K562 (cell line): ENCODE measurements at regions not wholly inside any gene's neighbourhood (a gene's known extent, or its start where the extent isn't known, plus 50 kb on each side); places are given as distances from the start of the nearest gene placed in this dataset.
A peak's percentile ranks its signal among the peaks of the same experiment; 100 is the strongest.

Experiments used
- ATAC-seq: fragments of 200-7000 bp; cut with Tn5 transposase; 3 replicates; pipeline ENCODE4 v1.9.1; 2020; ENCODE audit warnings: moderate library complexity
- BruUV-seq: library from RNA; stranded (reverse); fragments of 400-500 nt; replicated peaks from 2 replicates; lab custom pipeline; 2021; lab: Mats Ljungman, UMichigan
- CTCF ChIA-PET: fragments of 300-600 bp; formaldehyde crosslinking; extraction: SDS; loops from one replicate; lab custom pipeline; 2021; ENCODE audit warnings: low intra/inter-chr PET ratio; lab: Yijun Ruan, JAX
- POLR2A ChIA-PET: fragments of 300-600, 350-650 bp; sonication (Branson Sonifier 250); formaldehyde crosslinking; extraction: SDS; loops from one replicate; lab custom pipeline; 2021; ENCODE audit warnings: antibody characterized with exemption, inconsistent platforms; lab: Yijun Ruan, JAX
- DNase-seq, 4 experiments: peaks; one replicate each; pipeline versions ENCODE4 v3.0.0 to v3.0.0-alpha.2; 2011 to 2018; ENCODE audit warnings: low spot score in 3 of 4, mixed read lengths in 3 of 4; ENCODE audit errors: extremely low read depth in 1 of 4
- FAIRE-seq: peaks from 2 replicates; lab custom pipeline; 2011; peaks lifted over from hg19 to GRCh38; lab: Jason Lieb, UNC
- H2AFZ ChIP-seq: 2 replicates; pipeline ENCODE4 v1.6.0; 2011; ENCODE audit warnings: low read depth, low read length, control low read depth, inconsistent platforms
- H3K27ac ChIP-seq: fragments of 200-600 bp; 3 replicates; pipeline ENCODE4 v1.8.0; 2011; ENCODE audit warnings: low read depth, mild to moderate bottlenecking, control low read depth, inconsistent platforms, low read length, moderate library complexity, mixed read lengths; ENCODE audit errors: extremely low read depth
- H3K27me3 ChIP-seq, 2 experiments: fragments of 300-600 bp in 1 of 2; 2 replicates in 1 of 2; 3 replicates in 1 of 2; pipeline versions ENCODE4 v1.6.0 to v1.8.0; 2011; ENCODE audit warnings: inconsistent platforms in 2 of 2, low read length in 2 of 2, mild to moderate bottlenecking in 1 of 2, mixed read lengths in 1 of 2, moderate library complexity in 1 of 2; ENCODE audit not compliant: control insufficient read depth in 2 of 2, insufficient read depth in 2 of 2
- H3K36me3 ChIP-seq: fragments of 300-600 bp; 3 replicates; pipeline ENCODE4 v1.8.0; 2011; ENCODE audit warnings: mild to moderate bottlenecking, low read length, inconsistent platforms; ENCODE audit not compliant: control insufficient read depth, insufficient read depth
- H3K4me1 ChIP-seq, 2 experiments: fragments of 200-600 bp in 1 of 2; replicated peaks in 1 of 2; 2 replicates in 1 of 2; 3 replicates in 1 of 2; pipeline versions ENCODE4 v1.5.1 to v1.8.0; 2011; ENCODE audit warnings: inconsistent platforms in 2 of 2, low read length in 2 of 2, mild to moderate bottlenecking in 1 of 2, mixed read lengths in 1 of 2, moderate library complexity in 1 of 2; ENCODE audit not compliant: control insufficient read depth in 2 of 2, insufficient read depth in 2 of 2
- H3K4me2 ChIP-seq: 2 replicates; pipeline ENCODE4 v1.6.1; 2011; ENCODE audit warnings: low read length, control low read depth, inconsistent platforms, mixed read lengths; ENCODE audit not compliant: insufficient read depth
- H3K4me3 ChIP-seq: fragments of 200-600 bp; sonication (generic), shearing (Covaris generic); 2 replicates; pipeline ENCODE4 v1.5.1; 2016; ENCODE audit warnings: control low read depth, inconsistent platforms
- H3K79me2 ChIP-seq: fragments of 200-600 bp; 3 replicates; pipeline ENCODE4 v1.8.0; 2011; ENCODE audit warnings: low read length, inconsistent platforms; ENCODE audit not compliant: control insufficient read depth, insufficient read depth
- H3K9ac ChIP-seq, 2 experiments: 2 replicates each; pipeline versions ENCODE4 v1.6.0 to v1.6.1; 2011; ENCODE audit warnings: low read depth in 2 of 2, low read length in 2 of 2, control low read depth in 1 of 2, inconsistent platforms in 1 of 2, mild to moderate bottlenecking in 1 of 2, mixed read lengths in 1 of 2; ENCODE audit not compliant: insufficient read depth in 1 of 2
- H3K9me1 ChIP-seq: one replicate; pipeline ENCODE4 v1.6.0; 2011; ENCODE audit warnings: inconsistent platforms, mild to moderate bottlenecking, low read length, moderate library complexity; ENCODE audit not compliant: control insufficient read depth, insufficient read depth
- H3K9me3 ChIP-seq: replicated peaks from 2 replicates; pipeline ENCODE4 v1.5.1; 2011; ENCODE audit warnings: low read depth, low read length, inconsistent platforms; ENCODE audit not compliant: control insufficient read depth, insufficient read depth
- H4K20me1 ChIP-seq: replicated peaks from 2 replicates; pipeline ENCODE4 v1.6.1; 2011; ENCODE audit warnings: low read length, inconsistent platforms, mixed read lengths; ENCODE audit not compliant: control insufficient read depth, insufficient read depth
- CBFB ChIP-seq: sonication (generic); formaldehyde crosslinking; IDR thresholded peaks from 2 replicates; pipeline ENCODE4 v1.4.0; 2020; ENCODE audit warnings: mild to moderate bottlenecking, missing genetic modification reagents
- DIDO1 ChIP-seq: fragments of 450-650 bp; IDR thresholded peaks from 2 replicates; pipeline ENCODE4 v1.6.1; 2016; ENCODE audit warnings: low read depth, missing biosample characterization, missing genetic modification characterization
- FOXK2 ChIP-seq, 2 experiments: fragments of 450-650 bp; IDR thresholded peaks in 1 of 2; conservative IDR thresholded peaks in 1 of 2; 2 replicates each; pipeline ENCODE4 v1.6.1; 2016; ENCODE audit warnings: low read depth in 2 of 2, mild to moderate bottlenecking in 1 of 2
- GABPB1 ChIP-seq: sonication (generic); formaldehyde crosslinking; IDR thresholded peaks from 2 replicates; pipeline ENCODE4 v1.8.0; 2022; ENCODE audit warnings: mild to moderate bottlenecking, missing genetic modification reagents
- JUND ChIP-seq, 2 experiments: IDR thresholded peaks; 2 replicates in 1 of 2; 3 replicates in 1 of 2; pipeline ENCODE4 v1.6.1; 2011; ENCODE audit warnings: borderline replicate concordance in 2 of 2, low read depth in 2 of 2, low read length in 2 of 2, improper control_type of control experiment in 1 of 2, missing biosample characterization in 1 of 2, missing genetic modification characterization in 1 of 2, missing genetic modification reagents in 1 of 2
- KLF1 ChIP-seq: fragments of 450-650 bp; IDR thresholded peaks from 2 replicates; pipeline ENCODE4 v1.6.1; 2016; ENCODE audit warnings: missing genetic modification characterization, missing compliant biosample characterization
- NCOA1 ChIP-seq: fragments of 450-650 bp; IDR thresholded peaks from 2 replicates; pipeline ENCODE4 v1.6.1; 2016; ENCODE audit warnings: low read depth
- RBM25 ChIP-seq: fragments of 200-400 bp; formaldehyde crosslinking; IDR thresholded peaks from 2 replicates; pipeline ENCODE4 v1.6.1; 2018; ENCODE audit warnings: low read length, low read depth, moderate library complexity; ENCODE audit not compliant: severe bottlenecking
- SMARCB1 ChIP-seq: IDR thresholded peaks from 2 replicates; pipeline ENCODE4 v1.6.1; 2011; ENCODE audit warnings: improper control_type of control experiment, low read depth; ENCODE audit not compliant: insufficient read length
- TAF15 ChIP-seq: fragments of 200-400 bp; formaldehyde crosslinking; IDR thresholded peaks from 2 replicates; pipeline ENCODE4 v1.6.1; 2017; ENCODE audit warnings: mild to moderate bottlenecking, low read depth, low read length, moderate library complexity
- WGBS: fragments of 100-300 bp; shearing (Covaris generic); methylation state at CpG from one replicate; pipeline ENCODE4 v1.1.6; 2016; ENCODE audit warnings: low coverage, mixed read lengths; ENCODE audit not compliant: insufficient coverage; ENCODE audit errors: missing lambda C conversion rate; 5-methylcytosine and 5-hydroxymethylcytosine counted together
- in situ Hi-C: fragments of 300-500 bp; cut with MboI; formaldehyde crosslinking; loops from 4 replicates; pipeline ENCODE4 v1.15.0; 2018; ENCODE audit warnings: inconsistent platforms, mixed read lengths
- intact Hi-C: fragments of 100-400 bp; cut with micrococcal nuclease; formaldehyde crosslinking; loops from 2 replicates; pipeline ENCODE4 v1.14.2; 2022
- TF ChIP-seq, protein P1 (sequence below): sonication (generic); formaldehyde crosslinking; IDR thresholded peaks from 2 replicates; pipeline ENCODE4 v1.8.0; 2022; ENCODE audit warnings: mild to moderate bottlenecking, low read depth, missing genetic modification reagents
- TF ChIP-seq, protein P2 (sequence below): fragments of 250-450 bp; sonication (Bioruptor Pico); IDR thresholded peaks from 2 replicates; pipeline ENCODE4 v1.5.0; 2021
- TF ChIP-seq, protein P3 (sequence below): sonication (generic); formaldehyde crosslinking; IDR thresholded peaks from 2 replicates; pipeline ENCODE4 v1.8.1; 2023; ENCODE audit warnings: mild to moderate bottlenecking, missing genetic modification reagents, moderate library complexity

DNA sequence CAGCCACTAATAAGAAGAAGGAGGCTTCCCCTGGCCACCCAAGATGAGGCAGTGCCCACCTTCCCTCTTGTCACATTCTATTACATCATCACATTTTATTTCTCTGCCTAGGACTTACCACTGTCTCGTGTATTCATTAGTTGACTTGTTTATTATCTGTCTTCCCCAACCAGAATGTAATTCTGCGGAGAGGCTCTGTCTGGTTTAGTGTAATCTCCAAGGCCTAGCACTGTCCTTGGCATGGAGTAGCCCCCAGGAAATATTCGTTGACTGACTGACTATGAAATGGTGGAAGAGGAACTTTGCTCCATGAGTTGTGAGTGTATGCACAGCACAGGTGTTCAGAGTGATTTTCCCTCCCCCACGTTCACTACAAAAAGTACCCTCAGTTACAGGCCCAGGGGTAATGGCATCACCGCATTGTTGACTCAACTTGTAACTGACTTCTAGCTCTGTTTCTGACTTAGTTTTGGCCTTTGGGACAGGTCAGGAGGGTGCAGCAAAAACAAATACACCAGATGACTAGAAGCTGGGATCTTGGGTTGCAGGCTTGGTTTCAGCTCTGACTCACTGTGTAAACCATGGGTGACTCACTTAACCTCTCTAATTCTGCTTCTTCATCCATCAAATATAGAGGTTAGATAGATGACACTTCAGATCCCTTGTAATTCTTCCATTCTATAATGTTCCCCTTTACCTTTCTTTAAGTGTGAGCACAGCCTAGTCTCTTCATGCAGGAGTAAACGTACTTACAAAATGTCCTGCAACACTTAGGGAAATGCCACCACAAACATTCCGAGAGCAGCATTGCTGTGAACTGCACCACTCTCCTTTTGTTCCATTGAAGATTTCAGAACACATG is 229.7 kb downstream of the KCNRG start:
- CTCF ChIA-PET = no interaction called here
- peak; percentile 95 for FAIRE-seq
- POLR2A ChIA-PET = no interaction called here
- TF ChIP-seq, protein P1, sequence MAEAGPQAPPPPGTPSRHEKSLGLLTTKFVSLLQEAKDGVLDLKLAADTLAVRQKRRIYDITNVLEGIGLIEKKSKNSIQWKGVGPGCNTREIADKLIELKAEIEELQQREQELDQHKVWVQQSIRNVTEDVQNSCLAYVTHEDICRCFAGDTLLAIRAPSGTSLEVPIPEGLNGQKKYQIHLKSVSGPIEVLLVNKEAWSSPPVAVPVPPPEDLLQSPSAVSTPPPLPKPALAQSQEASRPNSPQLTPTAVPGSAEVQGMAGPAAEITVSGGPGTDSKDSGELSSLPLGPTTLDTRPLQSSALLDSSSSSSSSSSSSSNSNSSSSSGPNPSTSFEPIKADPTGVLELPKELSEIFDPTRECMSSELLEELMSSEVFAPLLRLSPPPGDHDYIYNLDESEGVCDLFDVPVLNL (CRISPR knock-in tag) = no peak
- TF ChIP-seq FOXK2 (conservative IDR thresholded peaks at IDR 0.05 in 1 of 2, IDR thresholded peaks at IDR 0.05 in 1 of 2; ENCODE audit: low read depth in 2 of 2) = no peak
- TF ChIP-seq CBFB (CRISPR knock-in tag) = no peak
- TF ChIP-seq RBM25 = no peak
- TF ChIP-seq JUND (IDR thresholded peaks at IDR 0.05; ENCODE audit: borderline replicate concordance, low read depth, low read length) = peak; percentile 98
- TF ChIP-seq JUND (tag; IDR thresholded peaks at IDR 0.05; ENCODE audit: borderline replicate concordance, low read depth, low read length) = peak; percentile 99
- no peak for TF ChIP-seq SMARCB1
- no peak for TF ChIP-seq GABPB1 (CRISPR knock-in tag)
- TF ChIP-seq TAF15 = no peak
- TF ChIP-seq, protein P2, sequence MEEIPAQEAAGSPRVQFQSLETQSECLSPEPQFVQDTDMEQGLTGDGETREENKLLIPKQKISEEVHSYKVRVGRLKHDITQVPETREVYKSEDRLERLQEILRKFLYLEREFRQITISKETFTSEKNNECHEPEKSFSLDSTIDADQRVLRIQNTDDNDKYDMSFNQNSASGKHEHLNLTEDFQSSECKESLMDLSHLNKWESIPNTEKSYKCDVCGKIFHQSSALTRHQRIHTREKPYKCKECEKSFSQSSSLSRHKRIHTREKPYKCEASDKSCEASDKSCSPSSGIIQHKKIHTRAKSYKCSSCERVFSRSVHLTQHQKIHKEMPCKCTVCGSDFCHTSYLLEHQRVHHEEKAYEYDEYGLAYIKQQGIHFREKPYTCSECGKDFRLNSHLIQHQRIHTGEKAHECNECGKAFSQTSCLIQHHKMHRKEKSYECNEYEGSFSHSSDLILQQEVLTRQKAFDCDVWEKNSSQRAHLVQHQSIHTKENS (CRISPR knock-in tag) = no peak
- TF ChIP-seq, protein P3, sequence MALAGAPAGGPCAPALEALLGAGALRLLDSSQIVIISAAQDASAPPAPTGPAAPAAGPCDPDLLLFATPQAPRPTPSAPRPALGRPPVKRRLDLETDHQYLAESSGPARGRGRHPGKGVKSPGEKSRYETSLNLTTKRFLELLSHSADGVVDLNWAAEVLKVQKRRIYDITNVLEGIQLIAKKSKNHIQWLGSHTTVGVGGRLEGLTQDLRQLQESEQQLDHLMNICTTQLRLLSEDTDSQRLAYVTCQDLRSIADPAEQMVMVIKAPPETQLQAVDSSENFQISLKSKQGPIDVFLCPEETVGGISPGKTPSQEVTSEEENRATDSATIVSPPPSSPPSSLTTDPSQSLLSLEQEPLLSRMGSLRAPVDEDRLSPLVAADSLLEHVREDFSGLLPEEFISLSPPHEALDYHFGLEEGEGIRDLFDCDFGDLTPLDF (CRISPR knock-in tag) = no peak
- 0 out of 2 replicates have a peak, but pooled peaks have one; percentile 19 for TF ChIP-seq NCOA1
- no peak for TF ChIP-seq DIDO1 (tag)
- no peak for TF ChIP-seq KLF1

More for the DNA sequence above, 229.7 kb downstream of the KCNRG start:
- DNase-seq (peak; percentile 32 to 74 (median 44)), ATAC-seq (peak; percentile 92)
- Histone ChIP-seq H3K4me2 (peak overlapping the region; percentile 44), H3K27me3 (no peaks in the 10 kb centered on the region), H3K9me1 (no peaks in the 10 kb centered on the region), H3K79me2 (no peaks in the 10 kb centered on the region; the same call in 2 of the 3 replicates), H3K9ac (no peak overlapping the region), H3K36me3 (no peaks in the 10 kb centered on the region), H3K27ac (peak overlapping the region; percentile 82; the same call in 2 of the 3 replicates), H3K4me1 (peaks cover 4 to 16% of the 10 kb centered on the region in 2 experiments; a peak in 4 of 5 replicates), H4K20me1 (no peaks in the 10 kb centered on the region), H3K9me3 (no peaks in the 10 kb centered on the region), H2AFZ (peak overlapping the region; percentile 33; the same call in 1 of the 2 replicates), H3K4me3 (no peak overlapping the region)
- no TSS peak for BruUV-seq
- intact Hi-C loops = no loop called here
- WGBS = 21% methylated on average over 5 of the region's 7 CpGs
- in situ Hi-C loops = no loop called here
